ENCODE measurements at regions not wholly inside any gene's neighbourhood (a gene's known extent, or its start where the extent isn't known, plus 50 kb on each side); places are given as distances from the start of the nearest gene placed in this dataset.

- TF ChIP-seq MYC (IDR thresholded peaks at IDR 0.05; ENCODE audit: low read depth, low read length): no peak
- TF ChIP-seq, protein P1, sequence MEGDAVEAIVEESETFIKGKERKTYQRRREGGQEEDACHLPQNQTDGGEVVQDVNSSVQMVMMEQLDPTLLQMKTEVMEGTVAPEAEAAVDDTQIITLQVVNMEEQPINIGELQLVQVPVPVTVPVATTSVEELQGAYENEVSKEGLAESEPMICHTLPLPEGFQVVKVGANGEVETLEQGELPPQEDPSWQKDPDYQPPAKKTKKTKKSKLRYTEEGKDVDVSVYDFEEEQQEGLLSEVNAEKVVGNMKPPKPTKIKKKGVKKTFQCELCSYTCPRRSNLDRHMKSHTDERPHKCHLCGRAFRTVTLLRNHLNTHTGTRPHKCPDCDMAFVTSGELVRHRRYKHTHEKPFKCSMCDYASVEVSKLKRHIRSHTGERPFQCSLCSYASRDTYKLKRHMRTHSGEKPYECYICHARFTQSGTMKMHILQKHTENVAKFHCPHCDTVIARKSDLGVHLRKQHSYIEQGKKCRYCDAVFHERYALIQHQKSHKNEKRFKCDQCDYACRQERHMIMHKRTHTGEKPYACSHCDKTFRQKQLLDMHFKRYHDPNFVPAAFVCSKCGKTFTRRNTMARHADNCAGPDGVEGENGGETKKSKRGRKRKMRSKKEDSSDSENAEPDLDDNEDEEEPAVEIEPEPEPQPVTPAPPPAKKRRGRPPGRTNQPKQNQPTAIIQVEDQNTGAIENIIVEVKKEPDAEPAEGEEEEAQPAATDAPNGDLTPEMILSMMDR (IDR thresholded peaks at IDR 0.05; ENCODE audit: low read depth, low read length): no peak
These were observed 408.1 kb downstream of the SETD4 start for GRCh38 chr21:35652196-35652595.
